HK-2 (cell line): ENCODE measurements at regions not wholly inside any gene's neighbourhood (a gene's known extent, or its start where the extent isn't known, plus 50 kb on each side); places are given as distances from the start of the nearest gene placed in this dataset.
"Not testable (repeated sequence)": the region's sequence is repeated elsewhere in the genome, so short reads cannot be mapped to it uniquely, and the experiment has no call there.

Experiments used
- DNase-seq: peaks from one replicate; pipeline ENCODE4 v3.0.0-alpha.2; 2018; ENCODE audit not compliant: unreplicated experiment

DNA sequence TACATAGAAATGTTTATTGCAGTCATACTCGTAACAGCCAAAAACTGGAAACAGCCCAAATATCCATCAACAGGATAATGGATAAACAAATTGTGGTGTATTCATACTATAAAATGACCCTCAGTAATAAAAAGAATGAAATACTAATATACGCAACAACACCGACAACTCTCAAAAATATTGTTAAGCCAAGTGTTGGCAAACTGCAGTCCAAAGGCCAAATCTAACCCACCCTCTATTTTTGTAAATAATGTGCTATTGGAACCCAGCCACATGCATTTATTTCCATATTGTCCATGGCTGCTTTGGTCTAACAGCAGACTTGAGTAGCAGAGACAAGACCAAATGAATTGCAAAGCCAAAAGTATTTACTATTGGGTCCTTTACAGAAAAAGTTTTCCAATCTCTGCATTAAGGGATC is 151.0 kb downstream of the MREG start:
- DNase-seq: no peak

DNA sequence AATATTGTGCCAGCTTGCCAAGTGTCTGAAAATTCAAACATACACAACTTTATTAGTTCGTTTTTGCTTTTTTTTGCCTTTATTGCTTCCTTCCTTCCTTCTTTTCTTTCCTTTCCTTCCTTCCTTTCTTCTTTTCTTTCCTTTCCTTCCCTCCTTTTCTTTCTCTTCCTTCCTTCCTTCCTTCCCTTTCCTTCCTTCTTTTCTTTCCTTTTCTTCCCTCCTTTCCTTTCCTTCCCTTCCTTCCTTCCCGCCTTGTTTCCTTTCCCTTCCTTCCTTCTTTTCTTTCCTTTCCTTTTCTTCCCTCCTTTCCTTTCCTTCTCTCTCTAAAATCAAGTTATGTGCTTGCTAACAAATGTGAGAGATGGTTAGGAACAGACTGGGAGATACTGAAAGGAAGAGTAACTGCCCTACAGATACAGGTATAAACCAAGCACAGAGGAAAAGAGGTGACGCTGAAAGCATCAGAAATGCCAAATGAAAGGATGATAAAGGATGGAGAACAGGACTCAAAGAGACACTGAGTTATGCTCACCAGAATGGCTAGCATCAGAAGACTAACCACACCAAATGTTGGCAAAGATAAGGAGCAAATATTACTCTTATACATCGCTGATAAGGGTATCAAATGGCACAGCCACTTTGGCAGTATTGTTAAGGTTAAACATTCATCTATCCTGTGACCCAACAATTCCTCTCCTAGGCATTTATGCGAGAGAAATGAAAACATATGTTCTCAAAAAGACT is 151.6 kb downstream of the MREG start:
- DNase-seq: no peak

DNA sequence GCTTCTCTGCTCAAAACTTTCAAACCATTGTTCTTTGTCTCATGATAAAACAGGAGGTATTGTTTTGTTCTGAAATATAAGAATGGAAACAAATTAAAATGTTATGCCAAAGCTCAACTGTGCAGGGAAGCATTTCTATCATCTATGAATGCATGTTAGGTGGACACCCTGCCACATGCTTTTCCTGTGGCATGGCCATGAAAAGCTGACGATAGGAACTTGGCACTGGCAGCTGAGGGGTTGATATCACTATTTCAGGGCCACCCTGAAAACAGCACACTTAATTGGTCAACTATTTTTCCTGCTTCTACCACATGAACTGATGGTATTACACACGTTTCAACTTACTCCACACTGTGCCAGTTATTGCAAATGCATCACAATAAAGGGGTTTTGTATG is 157.3 kb downstream of the MREG start:
- no peak for DNase-seq

DNA sequence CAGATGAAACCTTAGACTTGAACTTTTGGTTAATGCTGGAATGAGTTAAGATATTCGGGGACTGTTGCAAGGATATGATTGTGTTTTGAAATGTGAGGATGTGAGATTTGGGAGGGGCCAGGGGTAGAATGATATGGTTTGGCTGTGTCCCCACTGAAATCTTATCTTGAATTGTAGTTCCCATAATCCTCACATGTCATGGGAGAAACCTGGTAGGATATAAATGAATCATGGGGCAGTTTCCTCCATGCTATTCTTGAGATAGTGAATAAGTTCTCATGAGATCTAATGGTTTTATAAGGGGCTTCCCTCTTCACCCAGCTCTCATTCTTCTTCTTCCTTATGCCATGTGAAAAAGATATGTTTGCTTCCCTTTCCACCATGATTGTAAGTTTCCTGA is 158.0 kb downstream of the MREG start:
- DNase-seq: not testable (repeated sequence)

DNA sequence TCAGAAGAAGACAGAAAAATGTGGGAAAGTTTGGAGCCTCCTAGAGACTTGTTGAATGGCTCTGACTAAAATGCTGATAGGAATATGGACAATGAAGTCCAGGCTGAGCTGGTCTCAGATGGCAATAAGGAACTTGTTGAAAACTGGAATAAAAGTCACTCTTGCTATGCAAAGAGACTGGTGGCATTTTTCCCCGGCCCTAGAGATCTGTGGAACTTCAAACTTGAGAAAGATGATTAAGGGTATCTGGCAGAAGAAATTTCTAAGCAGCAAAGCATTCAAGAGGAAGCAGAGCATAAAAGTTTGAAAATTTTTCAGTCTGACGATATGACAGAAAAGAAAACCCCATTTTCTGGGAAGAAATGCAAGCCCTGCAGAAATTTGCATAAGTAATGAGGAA is 159.3 kb downstream of the MREG start:
- DNase-seq: no peak

DNA sequence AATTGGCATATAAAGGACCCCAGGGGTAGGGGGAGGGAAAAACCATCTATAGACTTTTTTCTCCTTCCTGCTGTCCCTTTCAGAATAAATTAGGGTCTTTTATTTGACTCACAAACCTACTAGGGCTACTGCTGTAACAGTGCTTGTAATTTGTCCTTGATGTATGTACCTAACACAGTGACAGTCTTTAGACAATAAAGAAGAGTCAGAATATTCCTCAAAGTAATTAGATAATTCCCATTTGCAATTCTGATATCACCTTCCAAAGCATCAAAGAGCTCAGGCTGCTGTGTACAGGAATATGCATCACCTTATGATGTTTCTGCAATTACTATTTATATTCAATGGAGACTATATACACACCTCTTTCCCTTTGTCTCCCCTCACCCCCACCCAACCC is 161.7 kb downstream of the MREG start:
- no peak for DNase-seq

DNA sequence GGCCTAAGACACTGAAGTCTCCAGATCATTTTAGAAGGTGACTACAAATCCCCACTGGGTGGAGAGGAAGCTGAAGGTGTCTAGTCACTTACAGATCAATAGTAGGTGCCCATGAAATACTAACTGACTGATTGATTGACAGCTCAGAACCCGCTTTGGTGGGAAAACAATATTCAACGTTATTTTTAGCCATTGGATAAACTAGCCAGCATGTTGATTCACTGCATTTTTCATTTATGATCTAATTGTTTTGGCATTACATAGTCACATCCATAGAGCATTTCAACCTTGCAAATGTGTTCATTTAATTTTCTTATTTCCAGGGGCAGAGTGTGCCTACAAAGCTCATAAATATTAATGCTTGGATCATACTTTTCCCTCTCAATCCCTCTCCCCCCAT is 162.3 kb downstream of the MREG start:
- no peak for DNase-seq

DNA sequence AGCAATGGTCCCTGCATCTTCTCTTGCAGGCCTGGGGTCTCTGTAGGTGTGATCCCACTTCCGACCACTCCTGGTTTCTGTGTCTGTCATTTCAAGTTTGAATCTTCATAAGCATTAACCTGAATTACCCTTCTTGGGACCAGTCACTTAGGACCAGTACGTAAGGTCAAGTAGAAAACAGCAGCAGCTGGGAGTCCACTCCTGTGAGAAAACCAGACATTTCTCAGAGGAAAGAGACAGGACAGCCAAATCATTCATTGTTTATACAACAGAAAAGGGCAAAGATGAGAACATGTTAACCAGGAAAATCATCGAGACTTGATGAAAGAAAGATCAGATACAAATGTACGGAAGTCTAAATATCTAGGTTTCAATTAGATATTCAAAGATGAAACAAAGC is 163.0 kb downstream of the MREG start:
- no peak for DNase-seq

DNA sequence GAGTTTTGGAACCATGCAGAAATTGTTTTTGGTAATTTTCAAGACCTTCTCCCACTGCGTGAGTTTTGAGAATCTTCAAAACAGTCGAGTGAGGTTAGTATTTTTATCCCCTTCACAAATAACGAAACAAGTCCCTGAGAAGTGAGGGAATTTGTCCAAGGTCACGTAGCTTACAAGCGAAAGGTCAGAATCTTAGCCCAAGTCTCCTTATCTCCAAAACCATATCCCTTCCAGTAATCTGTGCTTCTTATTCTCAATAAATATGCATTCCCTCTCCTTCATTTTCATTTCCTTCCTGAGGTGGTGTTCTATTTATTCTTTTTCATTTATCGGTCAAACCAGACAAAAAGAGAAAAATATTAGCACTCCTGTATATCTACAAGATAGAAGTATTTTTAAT is 163.6 kb downstream of the MREG start:
- DNase-seq: no peak

DNA sequence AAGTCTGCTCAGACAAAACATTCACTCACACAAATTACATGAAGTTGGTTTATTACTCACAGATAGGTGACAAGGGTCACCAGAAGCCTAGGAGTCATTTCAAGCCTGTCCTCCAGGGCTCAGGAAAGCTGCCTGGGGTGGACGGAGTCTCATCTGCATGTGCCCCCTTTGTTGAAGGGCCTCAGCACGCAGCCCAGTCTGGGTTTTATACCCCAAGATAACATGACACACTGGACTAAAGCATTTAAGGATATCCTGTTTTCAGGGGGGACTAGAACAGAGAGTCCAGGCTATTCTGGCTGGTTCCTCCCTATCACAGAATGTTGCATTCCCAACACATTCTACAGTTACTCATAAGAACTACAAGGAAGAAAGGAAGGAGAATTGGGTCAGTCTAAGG is 164.7 kb downstream of the MREG start:
- no peak for DNase-seq

DNA sequence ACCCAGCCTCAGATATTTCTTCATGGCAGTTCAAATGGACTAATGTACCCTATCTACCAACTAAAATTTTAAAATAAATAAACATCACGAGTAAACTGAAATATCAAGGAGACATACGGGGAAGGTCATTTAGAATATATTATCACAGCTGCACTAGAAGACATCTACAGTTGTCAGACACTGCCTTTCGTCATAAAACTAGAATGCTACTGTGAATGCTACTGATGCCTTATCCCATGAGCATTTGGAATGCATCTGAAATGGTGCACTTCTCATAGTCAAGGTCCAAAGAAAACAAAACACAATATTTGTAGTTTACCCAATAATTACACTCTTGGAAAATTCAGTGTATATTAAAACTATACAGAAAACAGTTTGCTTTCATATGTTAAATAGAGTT is 165.2 kb downstream of the MREG start:
- no peak for DNase-seq

DNA sequence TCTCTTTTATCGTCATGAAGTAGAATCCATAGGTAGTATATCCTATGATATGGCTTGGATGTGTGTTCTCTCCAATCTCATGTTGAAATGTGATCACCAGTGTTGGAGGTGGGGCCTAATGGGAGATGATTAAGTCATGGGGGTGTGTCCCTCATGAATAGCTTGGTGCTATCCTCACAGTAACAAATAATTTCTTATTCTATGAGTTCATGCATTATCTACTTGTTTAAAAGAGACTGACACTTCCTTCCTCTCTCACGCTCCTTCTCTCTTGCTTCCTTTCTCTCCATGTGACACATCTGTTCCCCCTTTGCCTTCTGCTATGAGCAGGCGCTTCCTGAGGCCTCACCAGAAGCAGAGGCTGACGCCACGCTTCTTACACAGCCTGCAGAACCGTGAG is 165.6 kb downstream of the MREG start:
- DNase-seq: no peak

DNA sequence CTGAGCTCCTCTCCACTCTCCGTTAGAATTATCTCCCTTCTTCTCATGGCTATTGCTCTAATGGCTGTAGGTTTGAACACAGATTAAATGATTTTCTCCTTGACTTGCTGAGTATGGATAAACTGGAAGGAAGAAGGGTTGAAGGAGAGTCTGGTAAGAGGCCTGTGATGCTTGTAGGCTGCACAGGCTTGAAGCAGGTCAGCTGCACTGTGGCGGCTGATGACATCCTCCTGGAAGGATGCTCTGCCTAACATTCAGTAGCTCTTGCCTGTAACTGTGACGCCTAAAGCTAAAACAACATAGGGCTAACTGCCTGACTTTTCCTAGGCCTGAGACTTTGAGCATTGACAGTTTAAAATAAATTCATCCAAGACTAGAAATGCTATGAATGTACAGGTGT is 166.3 kb downstream of the MREG start:
- DNase-seq: no peak

DNA sequence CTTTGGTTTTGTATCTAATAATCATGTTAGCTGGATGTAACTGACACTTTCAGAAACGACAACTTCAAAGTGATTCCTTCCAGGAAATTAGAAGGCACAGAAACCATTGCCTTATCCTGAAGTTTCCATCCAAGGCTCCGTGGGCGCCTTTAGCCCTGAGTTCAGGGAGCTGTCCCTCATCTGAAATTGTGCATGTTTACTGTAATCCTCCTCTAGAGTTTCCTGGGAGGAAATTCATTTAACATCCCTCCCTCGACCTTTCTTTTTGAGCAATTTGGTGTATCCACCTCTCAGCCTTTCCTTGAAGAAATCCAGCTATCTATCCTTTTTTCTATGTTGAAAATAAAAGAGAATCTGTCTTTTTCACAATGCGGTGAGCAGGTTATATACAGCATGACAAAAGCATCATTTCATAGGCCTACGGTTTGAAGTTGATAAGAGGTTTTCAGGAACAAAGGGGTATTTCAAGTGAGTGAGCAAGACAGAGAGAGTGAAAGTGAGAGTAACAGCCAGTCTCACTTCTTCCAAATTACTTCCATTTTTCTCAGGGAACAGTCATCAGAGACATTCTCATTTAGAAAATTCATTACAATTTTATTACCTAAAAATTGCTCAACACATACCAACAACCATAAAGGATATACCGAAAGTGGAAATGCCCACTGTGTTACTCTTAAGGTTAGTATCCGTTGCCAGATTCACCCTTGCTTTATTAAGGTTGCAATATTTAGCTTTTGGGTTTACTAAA is 167.3 kb downstream of the MREG start:
- no peak for DNase-seq

DNA sequence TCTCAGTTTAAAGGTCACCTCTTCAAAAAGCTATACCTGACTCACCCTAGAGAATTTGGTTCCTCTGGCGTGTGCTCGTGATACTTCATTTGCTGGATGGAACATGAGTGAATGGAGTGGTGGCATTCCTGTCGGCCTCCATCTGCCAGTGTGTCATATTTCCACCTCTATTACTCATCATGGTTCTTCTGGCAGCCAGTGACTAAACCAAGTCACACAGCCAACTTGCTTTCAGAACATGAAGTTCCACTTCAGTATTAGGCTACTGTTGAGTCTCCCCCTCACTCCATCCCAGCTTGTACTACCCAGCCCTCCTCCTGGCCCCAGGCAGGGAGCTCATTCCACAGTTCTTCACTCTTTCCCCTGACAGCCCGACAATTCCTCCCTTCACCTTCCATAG is 169.8 kb downstream of the MREG start:
- peak; percentile 54 for DNase-seq

DNA sequence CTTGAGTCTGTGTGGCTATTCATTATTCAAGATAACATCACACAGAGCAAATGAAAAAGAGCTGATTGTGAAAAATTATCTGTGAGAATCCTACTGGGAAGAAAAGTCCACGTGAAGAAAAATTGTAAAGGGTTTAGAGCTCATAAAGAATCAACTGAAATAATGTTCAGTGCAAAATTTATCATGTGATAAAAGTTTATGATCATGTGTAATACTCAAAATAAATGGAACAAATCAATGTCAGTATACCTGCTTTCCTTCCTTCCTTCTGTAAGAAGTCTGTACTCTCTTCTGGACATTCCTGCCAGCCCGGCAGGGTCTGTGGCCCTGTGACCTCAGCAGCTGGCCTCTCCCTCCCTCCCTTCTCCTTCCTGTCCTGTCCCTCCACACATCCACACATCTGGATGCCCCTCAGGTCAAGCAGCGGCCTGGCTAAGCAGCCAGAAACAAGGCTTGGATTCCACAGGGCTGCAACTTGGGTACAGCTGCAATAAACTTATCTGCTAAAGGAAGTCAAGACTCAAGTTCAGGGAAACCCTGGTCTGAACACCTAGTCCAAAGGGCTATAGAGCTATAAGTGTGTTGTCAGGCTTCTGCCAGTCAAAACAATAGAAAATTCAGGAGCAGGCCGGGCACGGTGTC is 172.1 kb downstream of the MREG start:
- DNase-seq: no peak

DNA sequence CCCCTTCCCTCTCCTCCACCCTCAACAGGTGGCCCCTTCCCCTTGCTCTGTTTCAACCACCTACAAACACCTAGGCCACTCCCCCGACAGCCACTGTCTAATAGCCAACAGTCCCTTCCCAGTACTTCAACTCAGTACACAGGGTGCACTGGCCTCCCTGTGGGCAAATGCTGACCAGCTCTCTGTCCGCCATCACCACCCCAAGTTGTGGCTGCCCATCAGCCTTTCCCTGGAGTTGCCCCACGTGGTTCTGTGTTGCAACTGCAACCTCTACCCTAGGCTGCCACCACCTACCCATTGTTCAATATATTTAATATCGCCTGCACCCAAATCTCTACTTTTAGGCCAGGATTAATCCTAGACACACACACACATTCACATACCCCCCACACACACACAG is 173.5 kb downstream of the MREG start:
- no peak for DNase-seq

DNA sequence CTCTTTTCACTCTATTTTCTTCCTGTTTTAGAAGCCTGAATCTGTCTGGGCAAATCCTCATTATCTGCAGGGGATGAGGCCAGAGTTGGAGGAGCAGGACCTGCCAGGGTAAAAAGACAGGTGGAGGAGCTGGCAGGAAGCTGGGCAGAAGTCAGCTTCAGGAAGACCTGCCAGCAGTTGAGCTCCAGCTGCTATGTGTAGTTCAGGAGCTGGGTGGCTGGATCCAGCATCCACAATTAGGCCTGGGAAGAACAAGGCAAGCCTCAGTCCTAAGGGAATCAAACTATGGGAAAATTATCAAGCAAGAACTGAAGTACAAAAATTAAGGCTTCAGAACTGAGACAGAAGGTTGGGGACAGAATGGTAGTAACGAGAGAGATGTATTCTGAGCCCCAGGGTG is 174.0 kb downstream of the MREG start:
- no peak for DNase-seq

DNA sequence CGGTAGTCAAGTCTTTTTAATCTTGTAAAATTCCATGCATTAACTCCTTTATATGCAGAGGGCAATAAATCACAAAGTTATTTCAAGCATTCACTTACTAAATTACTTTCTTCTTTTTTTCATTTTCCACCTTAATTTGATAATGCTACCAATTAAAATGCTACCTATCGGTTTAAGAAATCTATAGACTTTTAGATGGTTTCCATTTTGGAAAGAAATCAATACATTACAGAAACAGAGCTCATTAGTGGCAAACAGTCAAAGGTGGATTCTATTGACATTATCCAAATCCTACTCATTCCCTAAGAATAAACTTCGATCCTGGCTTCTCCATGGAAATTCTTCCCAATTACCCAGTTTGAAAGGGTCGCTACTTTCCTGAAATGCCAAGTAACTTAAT is 176.5 kb downstream of the MREG start:
- no peak for DNase-seq

DNA sequence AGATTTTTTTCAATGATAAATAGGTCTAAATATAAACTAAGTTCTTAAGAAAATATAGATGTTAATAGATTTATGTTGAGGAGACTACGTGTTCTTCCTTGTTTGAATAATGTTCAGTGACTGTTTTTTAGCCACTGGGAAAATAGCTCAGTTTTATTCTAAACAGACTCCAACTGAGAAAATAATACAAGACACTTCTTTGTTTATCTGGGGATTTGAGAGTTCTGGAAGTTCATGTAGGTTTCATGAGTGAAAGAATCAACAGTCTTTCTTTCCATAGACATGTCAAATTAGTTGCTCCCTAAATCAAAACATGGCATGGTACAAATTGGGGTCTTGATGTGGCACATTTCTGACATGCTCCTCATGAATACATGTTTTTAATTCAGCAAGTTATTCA is 177.7 kb downstream of the MREG start:
- no peak for DNase-seq

DNA sequence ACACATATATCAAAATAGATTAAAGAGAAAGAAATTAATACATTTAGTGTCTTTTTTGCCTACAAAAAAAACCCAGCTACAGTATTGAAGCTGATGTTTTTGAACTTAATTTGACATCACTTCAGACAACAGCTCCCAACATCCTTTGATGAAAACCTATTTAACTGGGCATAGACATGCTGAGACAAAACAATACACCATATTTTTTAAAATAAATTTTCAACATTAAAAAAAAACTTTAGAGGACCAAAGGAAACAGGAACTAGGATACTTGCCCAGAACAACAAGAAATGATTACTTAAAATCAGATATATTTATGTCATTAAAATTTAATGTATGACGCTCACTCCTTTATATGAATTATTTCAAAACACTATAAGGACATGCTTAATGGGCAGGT is 178.1 kb downstream of the MREG start:
- no peak for DNase-seq

DNA sequence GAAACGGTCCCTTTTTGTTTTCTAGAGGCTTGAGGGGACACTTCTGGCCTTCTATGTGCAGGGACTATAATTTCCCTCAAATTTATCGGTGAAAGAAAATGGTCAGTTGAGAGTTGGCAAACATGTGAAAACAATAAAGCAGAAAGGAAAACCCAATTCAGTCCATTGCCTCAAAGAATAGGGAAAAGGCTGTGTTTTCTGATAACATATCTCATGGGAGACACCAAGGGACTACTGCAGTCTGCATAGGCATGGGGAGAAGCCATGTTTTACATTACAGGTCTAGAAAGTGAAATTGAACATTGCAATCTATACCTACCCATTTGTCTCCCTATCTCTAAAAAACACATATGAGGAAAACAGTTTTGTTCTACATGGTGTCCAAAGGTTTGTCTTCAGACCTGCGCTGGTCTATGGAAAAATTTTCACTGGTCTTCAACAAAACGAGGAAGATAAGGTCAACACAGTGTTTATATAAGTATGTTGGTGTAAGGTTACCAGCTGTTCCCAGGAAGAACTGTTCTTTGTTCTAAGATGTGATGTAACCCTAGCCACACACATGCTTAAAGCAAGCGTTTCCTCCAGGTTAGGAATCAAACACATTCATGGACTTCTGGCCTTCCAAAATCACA is 179.7 kb downstream of the MREG start:
- no peak for DNase-seq

DNA sequence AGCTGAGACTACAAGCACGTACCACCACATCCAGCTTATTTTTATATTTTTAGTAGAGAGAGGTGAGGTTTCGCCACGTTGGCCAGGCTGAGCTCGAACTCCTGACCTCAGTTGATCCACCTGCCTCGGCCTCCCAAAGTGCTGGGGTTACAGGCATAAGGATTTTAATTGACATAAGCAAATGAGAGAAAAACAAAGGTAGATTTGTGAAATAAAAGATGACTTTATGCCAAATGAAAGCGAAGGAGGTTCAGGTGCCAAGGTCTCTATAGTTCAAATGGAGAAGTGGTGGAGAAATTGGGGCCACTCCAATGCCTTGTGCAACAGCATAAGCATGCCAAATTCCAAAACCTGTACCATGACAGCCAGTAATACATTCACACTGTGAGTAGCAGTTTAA is 180.6 kb downstream of the MREG start:
- no peak for DNase-seq
